ENCODE measurements at regions not wholly inside any gene's neighbourhood (a gene's known extent, or its start where the extent isn't known, plus 50 kb on each side); places are given as distances from the start of the nearest gene placed in this dataset.

DNA sequence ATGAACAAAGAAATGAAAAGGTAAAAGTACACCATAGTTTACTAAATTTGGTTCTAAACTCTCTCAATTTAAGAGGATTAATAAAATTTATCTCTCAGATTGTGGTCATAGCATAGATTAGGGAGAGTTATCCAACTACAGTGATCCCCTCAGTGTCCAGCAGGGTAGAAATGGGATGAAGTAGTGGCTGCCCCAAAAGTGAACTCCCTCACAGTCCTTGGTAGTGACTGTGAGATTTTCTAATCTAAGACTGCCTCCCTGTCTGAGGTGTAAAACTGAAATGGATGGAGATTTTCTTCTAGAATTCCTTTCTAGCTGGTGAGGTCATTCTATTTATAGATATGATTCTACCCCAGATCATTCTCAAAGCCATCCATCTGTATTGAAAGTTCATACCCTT lies 455.5 kb downstream of the ACTL7B start:
- Histone ChIP-seq H4K20me1 (replicated peaks; ENCODE audit: control insufficient read depth, extremely low read depth, insufficient read depth, low read length) (no peaks in the 10 kb centered on the region), H3K4me2 (ENCODE audit: insufficient read depth, low read length) (no peak overlapping the region), H3K9me1 (replicated peaks; ENCODE audit: control insufficient read depth, extremely low read depth, insufficient read depth, low read length) (no peaks in the 10 kb centered on the region), H3K9ac (replicated peaks; ENCODE audit: extremely low read depth, insufficient read depth, low read length) (no peak overlapping the region), H3K79me2 (ENCODE audit: control insufficient read depth, insufficient read depth, low read length) (no peaks in the 10 kb centered on the region), H3K4me1 (ENCODE audit: control insufficient read depth, extremely low read depth, insufficient read depth, low read length) (no peaks in the 10 kb centered on the region), H2AFZ (ENCODE audit: low read depth, low read length) (no peak overlapping the region), H3K27me3 (ENCODE audit: control insufficient read depth in 2 of 2, insufficient read depth in 2 of 2, low read length in 2 of 2) (no peaks in the 10 kb centered on the region), H3K9me3 (replicated peaks; ENCODE audit: control insufficient read depth, insufficient read depth, low read length) (no peaks in the 10 kb centered on the region), H3K4me3 (replicated peaks in 1 of 3; ENCODE audit: insufficient read depth in 1 of 3, low read depth in 1 of 3, low read length in 3 of 3) (no peak overlapping the region), H3K36me3 (ENCODE audit: control insufficient read depth in 2 of 2, extremely low read depth in 1 of 2, insufficient read depth in 2 of 2, low read length in 2 of 2) (no peaks in the 10 kb centered on the region), H3K27ac (ENCODE audit: insufficient read depth, low read depth, low read length) (no peak overlapping the region)
- no TSS peak for BruUV-seq (replicated peaks)
- FAIRE-seq: no peak
- TF ChIP-seq FOS (IDR thresholded peaks at IDR 0.05; ENCODE audit: borderline replicate concordance, insufficient read depth, low read length) (no peak), MYC (IDR thresholded peaks at IDR 0.05; ENCODE audit: low read depth, low read length) (no peak), JUN (IDR thresholded peaks at IDR 0.05; ENCODE audit: borderline replicate concordance, insufficient read depth, insufficient read length, low read depth) (no peak), POLR2AphosphoS5 (IDR thresholded peaks at IDR 0.05; ENCODE audit: insufficient read depth, low read depth, low read length) (no peak), POLR2A (IDR thresholded peaks at IDR 0.05; ENCODE audit: low read depth, low read length) (no peak), GATA2 (IDR thresholded peaks at IDR 0.05; ENCODE audit: insufficient read depth, insufficient read length, low read depth, low read length) (no peak), EZH2 (IDR thresholded peaks at IDR 0.05; ENCODE audit: borderline replicate concordance, low read depth, low read length, severe bottlenecking) (no peak)
- TF ChIP-seq, protein P1, sequence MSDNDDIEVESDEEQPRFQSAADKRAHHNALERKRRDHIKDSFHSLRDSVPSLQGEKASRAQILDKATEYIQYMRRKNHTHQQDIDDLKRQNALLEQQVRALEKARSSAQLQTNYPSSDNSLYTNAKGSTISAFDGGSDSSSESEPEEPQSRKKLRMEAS (IDR thresholded peaks at IDR 0.05; ENCODE audit: insufficient read depth, insufficient read length): no peak
- TF ChIP-seq, protein P2, sequence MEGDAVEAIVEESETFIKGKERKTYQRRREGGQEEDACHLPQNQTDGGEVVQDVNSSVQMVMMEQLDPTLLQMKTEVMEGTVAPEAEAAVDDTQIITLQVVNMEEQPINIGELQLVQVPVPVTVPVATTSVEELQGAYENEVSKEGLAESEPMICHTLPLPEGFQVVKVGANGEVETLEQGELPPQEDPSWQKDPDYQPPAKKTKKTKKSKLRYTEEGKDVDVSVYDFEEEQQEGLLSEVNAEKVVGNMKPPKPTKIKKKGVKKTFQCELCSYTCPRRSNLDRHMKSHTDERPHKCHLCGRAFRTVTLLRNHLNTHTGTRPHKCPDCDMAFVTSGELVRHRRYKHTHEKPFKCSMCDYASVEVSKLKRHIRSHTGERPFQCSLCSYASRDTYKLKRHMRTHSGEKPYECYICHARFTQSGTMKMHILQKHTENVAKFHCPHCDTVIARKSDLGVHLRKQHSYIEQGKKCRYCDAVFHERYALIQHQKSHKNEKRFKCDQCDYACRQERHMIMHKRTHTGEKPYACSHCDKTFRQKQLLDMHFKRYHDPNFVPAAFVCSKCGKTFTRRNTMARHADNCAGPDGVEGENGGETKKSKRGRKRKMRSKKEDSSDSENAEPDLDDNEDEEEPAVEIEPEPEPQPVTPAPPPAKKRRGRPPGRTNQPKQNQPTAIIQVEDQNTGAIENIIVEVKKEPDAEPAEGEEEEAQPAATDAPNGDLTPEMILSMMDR (IDR thresholded peaks at IDR 0.05; ENCODE audit: extremely low read depth in 1 of 2, insufficient read depth in 1 of 2, low read depth in 1 of 2, low read length in 2 of 2): no peak
- dilution Hi-C loops (cut with MboI; ENCODE audit: extremely low pct_ligation_motif_present, low sequenced_read_pairs) (no loop called here), intact Hi-C loops (cut with micrococcal nuclease) (no loop called here)
- DNase-seq (ENCODE audit: low read depth, low spot score): no peak
- ChIA-PET CTCF (no interaction called here), POLR2A (no interaction called here)

Measured in endothelial cell of umbilical vein (primary cell).